ENCODE measurements at regions not wholly inside any gene's neighbourhood (a gene's known extent, or its start where the extent isn't known, plus 50 kb on each side); places are given as distances from the start of the nearest gene placed in this dataset.

- ATAC-seq (no peak), DNase-seq (no peak)
- Mint-ChIP-seq H3K36me3 (ENCODE audit: low read depth) (no peaks in the 10 kb centered on the region), H3K27me3 (peaks cover 2% of the 10 kb centered on the region), H3K9me3 (ENCODE audit: low read depth) (no peaks in the 10 kb centered on the region), H3K4me1 (no peaks in the 10 kb centered on the region), H3K27ac (no peak overlapping the region), H3K4me3 (no peak overlapping the region)
- ChIA-PET POLR2A (no interaction called here), CTCF (no interaction called here)
- intact Hi-C loops (cut with DNase I, micrococcal nuclease), result no loop called here
Measured at GRCh38 chr5:98128271-98128670, 645.2 kb upstream of the RGMB start.

GRCh38 chr5:98128846-98129245 is 644.6 kb upstream of the RGMB start:
- ChIA-PET CTCF (no interaction called here), POLR2A (no interaction called here)
- no peak overlapping the region for H3K4me3 Mint-ChIP-seq
- no peak overlapping the region for H3K27ac Mint-ChIP-seq
- DNase-seq (no peak), ATAC-seq (no peak)
- no peaks in the 10 kb centered on the region for H3K36me3 Mint-ChIP-seq (ENCODE audit: low read depth)
- H3K9me3 Mint-ChIP-seq (ENCODE audit: low read depth), result no peaks in the 10 kb centered on the region
- H3K4me1 Mint-ChIP-seq, result no peaks in the 10 kb centered on the region
- intact Hi-C loops (cut with DNase I, micrococcal nuclease), result no loop called here
- H3K27me3 Mint-ChIP-seq, result no peaks in the 10 kb centered on the region

GRCh38 chr5:98130261-98131035 is 643.0 kb upstream of the RGMB start:
- POLR2A ChIA-PET, result interaction anchor here (0.6 kb wide), 1 partner anchor 309 kb away, joined by 12 read pairs; no protein-coding TSS in a partner anchor
- H3K36me3 Mint-ChIP-seq (ENCODE audit: low read depth), result no peaks in the 10 kb centered on the region
- ATAC-seq (no peak), DNase-seq (no peak)
- H3K4me3 Mint-ChIP-seq, result no peak overlapping the region
- CTCF ChIA-PET, result interaction anchor here (0.6 to 0.7 kb wide), 2 partner anchors 15 to 637 kb away, joined by 3 read pairs; no protein-coding TSS in a partner anchor
- H3K4me1 Mint-ChIP-seq, result no peaks in the 10 kb centered on the region
- no peaks in the 10 kb centered on the region for H3K27me3 Mint-ChIP-seq
- H3K27ac Mint-ChIP-seq, result no peak overlapping the region
- intact Hi-C loops (cut with DNase I, micrococcal nuclease), result no loop called here
- H3K9me3 Mint-ChIP-seq (ENCODE audit: low read depth), result no peaks in the 10 kb centered on the region

- Mint-ChIP-seq H3K4me1 (no peaks in the 10 kb centered on the region), H3K36me3 (ENCODE audit: low read depth) (no peaks in the 10 kb centered on the region), H3K9me3 (ENCODE audit: low read depth) (no peaks in the 10 kb centered on the region), H3K27ac (no peak overlapping the region), H3K27me3 (no peaks in the 10 kb centered on the region), H3K4me3 (no peak overlapping the region)
- no peak for DNase-seq
- intact Hi-C loops (cut with DNase I, micrococcal nuclease), result no loop called here
- ATAC-seq, result no peak
- ChIA-PET CTCF (no interaction called here), POLR2A (no interaction called here)
Measured at GRCh38 chr5:98144116-98144515, 629.3 kb upstream of the RGMB start.

- Mint-ChIP-seq H3K4me1 (no peaks in the 10 kb centered on the region), H3K27me3 (no peaks in the 10 kb centered on the region), H3K4me3 (no peak overlapping the region), H3K9me3 (ENCODE audit: low read depth) (no peaks in the 10 kb centered on the region), H3K27ac (no peak overlapping the region), H3K36me3 (ENCODE audit: low read depth) (no peaks in the 10 kb centered on the region)
- no peak for ATAC-seq
- POLR2A ChIA-PET, result no interaction called here
- CTCF ChIA-PET, result no interaction called here
- no peak for DNase-seq
- intact Hi-C loops (cut with DNase I, micrococcal nuclease), result no loop called here
Measured at GRCh38 chr5:98144710-98145109, 628.8 kb upstream of the RGMB start.

- POLR2A ChIA-PET, result no interaction called here
- Mint-ChIP-seq H3K27me3 (no peaks in the 10 kb centered on the region), H3K4me3 (no peak overlapping the region), H3K27ac (no peak overlapping the region), H3K9me3 (ENCODE audit: low read depth) (no peaks in the 10 kb centered on the region), H3K4me1 (no peaks in the 10 kb centered on the region), H3K36me3 (ENCODE audit: low read depth) (no peaks in the 10 kb centered on the region)
- intact Hi-C loops (cut with DNase I, micrococcal nuclease), result no loop called here
- DNase-seq, result no peak
- no peak for ATAC-seq
- CTCF ChIA-PET, result no interaction called here
Measured at GRCh38 chr5:98157368-98157767, 616.1 kb upstream of the RGMB start.

- no peaks in the 10 kb centered on the region for H3K9me3 Mint-ChIP-seq (ENCODE audit: low read depth)
- no peak overlapping the region for H3K27ac Mint-ChIP-seq
- intact Hi-C loops (cut with DNase I, micrococcal nuclease), result no loop called here
- DNase-seq, result no peak
- H3K27me3 Mint-ChIP-seq, result no peaks in the 10 kb centered on the region
- ChIA-PET POLR2A (interaction anchor here (0.6 kb wide), 1 partner anchor 34 kb away, joined by 4 read pairs; no protein-coding TSS in a partner anchor), CTCF (no interaction called here)
- no peak for ATAC-seq
- no peaks in the 10 kb centered on the region for H3K4me1 Mint-ChIP-seq
- H3K4me3 Mint-ChIP-seq, result no peak overlapping the region
- H3K36me3 Mint-ChIP-seq (ENCODE audit: low read depth), result no peaks in the 10 kb centered on the region
Measured at GRCh38 chr5:98158440-98158839, 615.0 kb upstream of the RGMB start.

GRCh38 chr5:98163796-98164493 is 609.5 kb upstream of the RGMB start:
- intact Hi-C loops (cut with DNase I, micrococcal nuclease), result no loop called here
- Mint-ChIP-seq H3K4me1 (no peaks in the 10 kb centered on the region), H3K4me3 (no peak overlapping the region), H3K27me3 (no peaks in the 10 kb centered on the region), H3K9me3 (ENCODE audit: low read depth) (no peaks in the 10 kb centered on the region), H3K27ac (no peak overlapping the region), H3K36me3 (ENCODE audit: low read depth) (no peaks in the 10 kb centered on the region)
- ChIA-PET POLR2A (no interaction called here), CTCF (interaction anchor here (0.5 kb wide), 1 partner anchor 115 kb away, joined by 3 read pairs; no protein-coding TSS in a partner anchor)
- ATAC-seq (no peak), DNase-seq (no peak)

GRCh38 chr5:98168871-98169270 is 604.6 kb upstream of the RGMB start:
- DNase-seq (no peak), ATAC-seq (no peak)
- no peaks in the 10 kb centered on the region for H3K4me1 Mint-ChIP-seq
- ChIA-PET CTCF (no interaction called here), POLR2A (no interaction called here)
- H3K27ac Mint-ChIP-seq, result no peak overlapping the region
- intact Hi-C loops (cut with DNase I, micrococcal nuclease), result no loop called here
- H3K27me3 Mint-ChIP-seq, result no peaks in the 10 kb centered on the region
- no peaks in the 10 kb centered on the region for H3K36me3 Mint-ChIP-seq (ENCODE audit: low read depth)
- no peak overlapping the region for H3K4me3 Mint-ChIP-seq
- no peaks in the 10 kb centered on the region for H3K9me3 Mint-ChIP-seq (ENCODE audit: low read depth)

- POLR2A ChIA-PET, result no interaction called here
- no peaks in the 10 kb centered on the region for H3K27me3 Mint-ChIP-seq
- no peak overlapping the region for H3K4me3 Mint-ChIP-seq
Measured at GRCh38 chr5:98170994-98171393, 602.5 kb upstream of the RGMB start.

GRCh38 chr5:98173334-98173733 is 600.1 kb upstream of the RGMB start:
- no peak overlapping the region for H3K27ac Mint-ChIP-seq
- intact Hi-C loops (cut with DNase I, micrococcal nuclease), result no loop called here
- no peaks in the 10 kb centered on the region for H3K4me1 Mint-ChIP-seq
- CTCF ChIA-PET, result no interaction called here
- no peaks in the 10 kb centered on the region for H3K9me3 Mint-ChIP-seq (ENCODE audit: low read depth)
- no peak overlapping the region for H3K4me3 Mint-ChIP-seq
- no peaks in the 10 kb centered on the region for H3K36me3 Mint-ChIP-seq (ENCODE audit: low read depth)
- peaks cover 4% of the 10 kb centered on the region for H3K27me3 Mint-ChIP-seq
- ATAC-seq, result no peak
- DNase-seq, result no peak
- POLR2A ChIA-PET, result no interaction called here

More at GRCh38 chr5:98170994-98171393, 602.5 kb upstream of the RGMB start:
- ATAC-seq, result no peak
- intact Hi-C loops (cut with DNase I, micrococcal nuclease), result no loop called here
- Mint-ChIP-seq H3K4me1 (no peaks in the 10 kb centered on the region), H3K9me3 (ENCODE audit: low read depth) (no peaks in the 10 kb centered on the region), H3K27ac (no peak overlapping the region), H3K36me3 (ENCODE audit: low read depth) (no peaks in the 10 kb centered on the region)
- CTCF ChIA-PET, result no interaction called here
- no peak for DNase-seq

GRCh38 chr5:98175474-98175873 is 598.0 kb upstream of the RGMB start:
- ChIA-PET CTCF (interaction anchor here (0.6 kb wide), 1 partner anchor 589 kb away, joined by 3 read pairs; no protein-coding TSS in a partner anchor), POLR2A (no interaction called here)
- Mint-ChIP-seq H3K36me3 (ENCODE audit: low read depth) (no peaks in the 10 kb centered on the region), H3K4me1 (no peaks in the 10 kb centered on the region), H3K9me3 (ENCODE audit: low read depth) (no peaks in the 10 kb centered on the region), H3K27ac (no peak overlapping the region), H3K27me3 (peaks cover 4% of the 10 kb centered on the region), H3K4me3 (no peak overlapping the region)
- ATAC-seq (no peak), DNase-seq (no peak)
- intact Hi-C loops (cut with DNase I, micrococcal nuclease), result no loop called here
